ENCODE measurements at regions not wholly inside any gene's neighbourhood (a gene's known extent, or its start where the extent isn't known, plus 50 kb on each side); places are given as distances from the start of the nearest gene placed in this dataset.

GRCh38 chr12:96106137-96106536 is 70.8 kb upstream of the LTA4H start:
- TF ChIP-seq, protein P1, sequence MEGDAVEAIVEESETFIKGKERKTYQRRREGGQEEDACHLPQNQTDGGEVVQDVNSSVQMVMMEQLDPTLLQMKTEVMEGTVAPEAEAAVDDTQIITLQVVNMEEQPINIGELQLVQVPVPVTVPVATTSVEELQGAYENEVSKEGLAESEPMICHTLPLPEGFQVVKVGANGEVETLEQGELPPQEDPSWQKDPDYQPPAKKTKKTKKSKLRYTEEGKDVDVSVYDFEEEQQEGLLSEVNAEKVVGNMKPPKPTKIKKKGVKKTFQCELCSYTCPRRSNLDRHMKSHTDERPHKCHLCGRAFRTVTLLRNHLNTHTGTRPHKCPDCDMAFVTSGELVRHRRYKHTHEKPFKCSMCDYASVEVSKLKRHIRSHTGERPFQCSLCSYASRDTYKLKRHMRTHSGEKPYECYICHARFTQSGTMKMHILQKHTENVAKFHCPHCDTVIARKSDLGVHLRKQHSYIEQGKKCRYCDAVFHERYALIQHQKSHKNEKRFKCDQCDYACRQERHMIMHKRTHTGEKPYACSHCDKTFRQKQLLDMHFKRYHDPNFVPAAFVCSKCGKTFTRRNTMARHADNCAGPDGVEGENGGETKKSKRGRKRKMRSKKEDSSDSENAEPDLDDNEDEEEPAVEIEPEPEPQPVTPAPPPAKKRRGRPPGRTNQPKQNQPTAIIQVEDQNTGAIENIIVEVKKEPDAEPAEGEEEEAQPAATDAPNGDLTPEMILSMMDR (IDR thresholded peaks at IDR 0.05), result no peak
- TF ChIP-seq EP300 (IDR thresholded peaks at IDR 0.05) (no peak), POLR2A (IDR thresholded peaks at IDR 0.05) (no peak)
